Nucleus accumbens (tissue), 56 donors: ENCODE measurements at regions not wholly inside any gene's neighbourhood (a gene's known extent, or its start where the extent isn't known, plus 50 kb on each side); places are given as distances from the start of the nearest gene placed in this dataset.
"Not testable (repeated sequence)": the region's sequence is repeated elsewhere in the genome, so short reads cannot be mapped to it uniquely, and the experiment has no call there.

ENCODE experiments used
- DNase-seq, 56 donors: peaks; one replicate each; lab custom pipeline; 2025; lab: John Stamatoyannopoulos, UW

DNA sequence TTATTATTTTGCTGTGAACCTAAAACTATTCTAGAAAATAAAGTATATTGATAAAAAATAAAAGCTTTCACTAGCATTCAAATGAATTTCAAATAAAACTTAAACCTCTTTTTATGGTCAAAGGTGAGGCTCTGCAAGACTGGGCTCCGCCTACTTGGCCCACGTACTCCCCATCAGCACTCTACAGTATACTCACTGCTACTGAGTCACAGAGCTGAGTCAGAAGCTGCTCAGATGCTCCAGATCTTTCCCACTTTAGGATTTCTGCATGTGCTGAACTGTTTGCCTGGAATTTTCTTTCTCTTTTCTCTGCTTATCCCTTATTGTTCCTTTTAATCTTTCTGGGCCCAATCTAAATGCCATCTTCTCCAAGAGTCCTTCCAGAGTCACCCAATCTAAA is 331.9 kb upstream of the CCNG1 start:
- DNase-seq: peak in 25 of 56 donors; percentile 0 to 67 (median 8)

DNA sequence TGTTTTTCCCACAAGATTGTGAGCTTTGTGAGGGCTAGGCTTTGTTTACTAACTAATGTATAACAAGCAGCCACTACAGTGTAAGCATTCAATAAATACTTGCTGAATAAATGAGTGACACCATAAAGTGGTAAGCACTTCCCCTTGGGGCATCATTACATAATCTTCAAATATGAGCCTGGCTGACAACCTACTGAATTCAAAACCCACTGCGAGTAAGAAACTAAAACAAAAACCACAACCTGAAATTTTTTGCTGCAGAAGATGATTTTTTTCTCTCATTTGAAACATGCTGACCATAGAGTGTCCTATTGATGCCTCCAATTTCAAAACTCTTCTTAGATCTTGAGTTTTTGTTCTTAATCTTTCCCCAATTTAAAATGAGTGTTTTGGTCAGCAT is 331.3 kb upstream of the CCNG1 start:
- DNase-seq: no peak

- DNase-seq: no peak
Measured at GRCh38 chr5:163108351-163108750, 329.0 kb upstream of the CCNG1 start.

DNA sequence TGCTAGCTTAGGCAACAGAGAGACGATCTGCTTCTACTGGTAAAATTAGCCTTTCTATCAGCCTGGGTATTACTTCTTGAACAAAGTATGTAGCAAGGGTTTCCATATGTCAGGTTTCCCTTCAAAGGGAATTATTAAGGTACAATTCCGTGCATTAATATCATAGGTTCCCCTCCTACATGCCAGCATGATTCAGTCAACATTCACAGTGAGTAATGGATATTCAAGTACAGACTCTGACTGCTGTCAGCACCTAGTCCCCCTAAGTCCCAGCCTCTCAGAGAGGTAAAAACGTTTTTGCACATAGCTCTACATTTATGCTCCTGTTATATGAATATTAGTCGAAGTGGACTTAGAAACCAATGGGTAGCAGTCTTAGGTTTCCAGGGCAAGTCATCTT is 322.4 kb upstream of the CCNG1 start:
- no peak for DNase-seq

- not testable (repeated sequence) for DNase-seq
Measured at GRCh38 chr5:163116618-163117017, 320.8 kb upstream of the CCNG1 start.

GRCh38 chr5:163134061-163134460 is 303.3 kb upstream of the CCNG1 start:
- DNase-seq: no peak

DNA sequence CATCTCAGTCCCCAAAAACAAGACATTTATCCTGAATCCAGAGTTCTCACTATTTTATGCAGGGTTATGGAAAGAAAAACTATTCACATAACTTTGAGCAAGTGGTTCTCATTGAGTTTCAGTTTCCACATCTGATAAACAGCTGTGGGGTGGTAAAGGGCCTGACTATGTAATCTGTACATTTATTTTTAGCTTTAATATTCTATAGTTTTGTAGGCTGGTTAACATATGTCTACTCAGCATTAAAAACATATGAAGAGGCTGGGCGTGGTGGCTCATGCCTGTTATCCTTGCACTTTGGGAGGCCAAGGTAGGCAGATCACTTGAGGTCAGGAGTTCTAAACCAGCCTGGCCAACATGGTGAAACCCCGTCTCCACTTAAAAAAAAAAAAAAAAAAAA is 301.5 kb upstream of the CCNG1 start:
- no peak for DNase-seq

DNA sequence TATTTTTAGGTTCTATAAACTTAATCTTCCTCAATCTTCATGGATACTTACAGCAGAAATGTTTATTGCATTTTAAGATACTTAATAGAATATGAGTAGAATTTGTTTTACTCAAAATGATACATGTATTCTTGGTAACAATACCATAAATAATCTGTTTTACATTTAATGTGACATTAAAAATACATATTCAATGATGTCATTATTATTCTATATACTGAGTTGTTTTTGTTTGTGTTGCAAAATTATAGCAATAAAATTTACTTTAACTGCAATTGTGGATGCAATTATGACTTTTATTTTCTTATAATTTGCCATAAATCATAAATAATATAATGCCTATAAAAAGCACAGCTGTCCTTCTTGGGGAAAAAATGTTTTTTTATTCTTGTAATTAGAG is 275.9 kb upstream of the CCNG1 start:
- DNase-seq: no peak

GRCh38 chr5:163162645-163163044 is 274.8 kb upstream of the CCNG1 start:
- no peak for DNase-seq

- DNase-seq: no peak
Measured at GRCh38 chr5:163163858-163164257, 273.5 kb upstream of the CCNG1 start.

- DNase-seq: no peak
Measured at GRCh38 chr5:163165277-163165676, 272.1 kb upstream of the CCNG1 start.

GRCh38 chr5:163170161-163170560 is 267.2 kb upstream of the CCNG1 start:
- not testable (repeated sequence) for DNase-seq

DNA sequence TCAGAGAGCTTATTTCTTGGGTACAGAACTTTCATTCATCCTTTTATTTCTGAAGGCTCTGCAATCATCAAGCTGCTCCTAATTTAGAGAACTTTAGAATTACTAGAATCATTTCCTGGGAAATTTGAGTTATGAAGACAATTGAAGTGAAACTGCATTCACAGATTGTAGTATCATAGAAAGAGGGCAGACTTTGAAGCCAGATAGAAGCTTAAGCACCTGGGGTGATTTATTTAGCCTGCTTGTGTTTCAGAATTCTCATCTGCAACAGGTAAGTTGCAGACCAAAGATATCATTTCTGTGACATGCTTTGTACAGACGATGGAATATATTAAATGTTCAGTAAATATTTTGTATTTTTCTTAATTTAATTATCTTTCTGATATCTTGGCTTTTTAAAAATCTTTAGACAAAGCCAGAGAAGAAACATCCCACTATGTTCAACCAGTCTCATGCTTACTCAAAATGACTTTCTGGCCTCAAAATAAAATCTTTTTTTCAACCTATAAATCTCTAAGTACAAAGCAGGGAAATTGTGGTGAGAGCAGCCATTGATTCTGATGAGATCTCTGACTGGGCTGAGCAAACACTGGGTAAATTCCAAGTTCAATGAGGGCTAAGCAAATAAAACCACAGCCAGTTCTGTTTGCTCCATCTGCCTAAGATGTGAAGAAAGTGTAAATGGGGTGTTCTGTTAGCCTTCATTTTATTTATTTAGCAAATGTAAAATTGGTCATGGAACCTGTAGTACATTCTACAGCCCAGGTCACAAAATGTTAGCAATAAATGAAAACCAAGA is 264.7 kb upstream of the CCNG1 start:
- no peak for DNase-seq

DNA sequence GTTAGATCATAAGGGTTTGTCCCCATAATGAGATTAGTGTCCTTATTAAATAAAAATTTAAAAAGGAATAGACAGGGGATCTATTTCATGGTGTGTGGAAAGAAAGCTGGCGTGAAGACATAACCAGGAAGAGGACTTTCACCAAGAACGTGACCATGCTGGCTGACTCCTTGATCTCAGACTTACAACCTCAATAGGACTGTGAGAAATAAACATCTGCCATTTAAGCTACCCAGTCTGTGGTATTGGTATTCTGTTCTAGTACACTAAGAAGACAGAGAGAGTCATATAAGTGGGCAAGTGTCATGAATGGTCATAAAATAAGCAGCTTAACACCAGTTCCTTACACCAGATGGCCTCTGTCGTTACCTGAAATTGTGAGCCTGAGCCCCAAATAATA is 259.4 kb upstream of the CCNG1 start:
- no peak for DNase-seq

GRCh38 chr5:163185315-163185714 is 252.1 kb upstream of the CCNG1 start:
- DNase-seq: no peak

DNA sequence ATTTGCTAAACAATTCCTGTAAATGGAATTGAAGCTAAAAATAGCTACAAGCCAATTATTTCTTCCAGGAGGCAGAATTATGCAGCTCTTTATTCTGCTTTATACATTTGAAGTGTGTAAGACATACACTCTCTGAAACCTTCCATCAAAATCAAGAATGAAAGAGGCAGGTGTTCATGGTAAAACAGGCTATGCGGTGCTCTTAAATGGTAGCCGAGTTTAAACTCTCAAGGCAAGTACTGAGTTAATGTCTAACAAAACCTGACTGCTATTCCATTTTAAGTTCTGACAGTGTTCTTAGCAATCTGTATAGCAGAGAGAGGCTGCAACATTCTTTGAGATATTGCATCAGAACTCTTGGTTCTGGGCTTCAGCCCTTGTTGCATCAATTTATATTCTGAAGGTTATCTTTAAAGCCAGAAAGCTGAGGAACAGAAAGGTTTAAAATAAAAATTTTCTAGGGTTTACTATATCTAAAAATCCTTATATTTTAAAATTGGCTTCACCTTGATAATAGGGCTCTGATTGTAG is 248.3 kb upstream of the CCNG1 start:
- no peak for DNase-seq

GRCh38 chr5:163190283-163190682 is 247.1 kb upstream of the CCNG1 start:
- no peak for DNase-seq

DNA sequence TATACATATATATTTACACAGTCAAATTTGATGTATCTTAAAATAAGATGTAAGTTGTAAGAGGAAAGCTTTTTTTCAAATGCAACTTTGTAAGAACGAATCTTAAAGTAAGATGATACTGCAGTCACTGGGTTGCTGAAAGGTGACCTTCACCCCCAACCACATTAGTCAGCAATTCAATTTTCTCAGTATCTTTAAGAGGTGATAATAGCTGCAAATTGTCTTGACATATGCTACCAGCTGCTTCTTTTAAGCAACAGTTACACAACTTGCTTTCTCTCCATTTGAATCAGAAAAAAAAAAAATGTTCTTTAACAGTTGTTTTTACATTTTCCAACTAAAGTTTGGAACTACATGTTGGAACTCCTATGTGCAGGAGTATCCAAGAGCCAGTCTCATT is 246.6 kb upstream of the CCNG1 start:
- DNase-seq: no peak

GRCh38 chr5:163193886-163194285 is 243.5 kb upstream of the CCNG1 start:
- DNase-seq: no peak

DNA sequence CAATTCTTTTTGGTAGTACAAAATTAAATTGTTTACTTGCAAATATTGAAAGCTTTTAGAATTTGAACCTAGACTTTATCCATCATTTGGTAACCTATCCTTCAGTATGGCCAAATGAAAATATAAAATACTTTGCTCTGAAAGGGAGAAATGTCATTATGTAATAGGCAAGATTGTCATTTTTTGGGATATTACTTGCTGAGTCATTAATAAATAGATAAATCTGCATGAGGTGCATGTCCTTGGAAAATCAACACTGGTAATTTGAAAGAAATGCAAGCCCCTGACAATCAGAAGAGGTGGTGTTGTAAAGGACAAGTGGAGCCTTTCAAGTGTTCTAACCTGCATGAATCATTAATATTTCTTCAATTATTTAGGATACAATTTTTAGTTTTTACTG is 231.8 kb upstream of the CCNG1 start:
- no peak for DNase-seq

DNA sequence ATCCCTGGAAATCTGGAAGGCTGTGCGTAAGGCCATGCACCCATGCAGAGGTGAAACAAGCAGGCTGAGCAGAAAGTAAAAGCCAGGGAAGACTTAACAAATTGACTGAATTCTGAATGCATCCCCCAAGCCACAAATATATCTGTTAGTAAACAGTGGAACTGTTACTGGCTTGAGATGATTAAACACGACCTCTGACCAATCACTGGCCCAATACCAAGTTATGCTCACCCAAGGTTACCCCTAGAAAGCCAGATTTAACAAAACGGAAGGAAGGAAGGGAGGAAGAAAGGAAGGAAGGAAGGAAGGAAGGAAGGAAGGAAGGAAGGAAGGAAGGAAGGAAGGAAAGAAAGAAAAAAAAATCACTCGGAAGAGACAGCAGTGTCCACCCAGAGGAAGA is 215.8 kb upstream of the CCNG1 start:
- no peak for DNase-seq

- no peak for DNase-seq
Measured at GRCh38 chr5:163222982-163223381, 214.4 kb upstream of the CCNG1 start.
